Calu3 (cell line): ENCODE measurements at regions not wholly inside any gene's neighbourhood (a gene's known extent, or its start where the extent isn't known, plus 50 kb on each side); places are given as distances from the start of the nearest gene placed in this dataset.

Experiments used
- BruUV-seq: library from RNA; stranded (reverse); fragments of 400-500 nt; replicated peaks from 2 replicates; lab custom pipeline; 2021; lab: Mats Ljungman, UMichigan
- CTCF ChIA-PET: fragments of 300-600 bp; sonication (Branson Sonifier 250); formaldehyde crosslinking; loops from one replicate; lab custom pipeline; 2022; ENCODE audit warnings: antibody characterized with exemption; lab: Charles Lee
- DNase-seq: peaks from one replicate; pipeline ENCODE4 v3.0.0; 2022
- H3K27ac Mint-ChIP-seq: one replicate; pipeline ENCODE4 v1.8.0; 2022; ENCODE audit warnings: mixed read lengths; ENCODE audit not compliant: unreplicated experiment
- H3K27me3 Mint-ChIP-seq: one replicate; pipeline ENCODE4 v1.8.0; 2022; ENCODE audit warnings: mixed read lengths; ENCODE audit not compliant: unreplicated experiment
- H3K36me3 Mint-ChIP-seq: one replicate; pipeline ENCODE4 v1.8.0; 2022; ENCODE audit warnings: mild to moderate bottlenecking, moderate library complexity, mixed read lengths; ENCODE audit not compliant: insufficient read depth, unreplicated experiment
- H3K4me1 Mint-ChIP-seq: one replicate; pipeline ENCODE4 v1.8.0; 2022; ENCODE audit warnings: mild to moderate bottlenecking, low read depth, mixed read lengths; ENCODE audit not compliant: unreplicated experiment
- H3K4me3 Mint-ChIP-seq: one replicate; pipeline ENCODE4 v1.8.0; 2022; ENCODE audit warnings: mild to moderate bottlenecking, low read depth, moderate library complexity, mixed read lengths; ENCODE audit not compliant: unreplicated experiment
- H3K9me3 Mint-ChIP-seq: one replicate; pipeline ENCODE4 v1.8.0; 2022; ENCODE audit warnings: low read depth, mixed read lengths; ENCODE audit not compliant: unreplicated experiment
- CTCF ChIP-seq: fragments of 200-600 bp; IDR thresholded peaks from one replicate; pipeline ENCODE4 v1.8.0; 2022; ENCODE audit warnings: antibody characterized with exemption; ENCODE audit not compliant: unreplicated experiment
- intact Hi-C: fragments of 100-400 bp; cut with micrococcal nuclease; formaldehyde crosslinking; loops from one replicate; pipeline ENCODE4 v1.10.0; 2022; ENCODE audit not compliant: unreplicated experiment

GRCh38 chr14:36054353-36055051 is 122.0 kb downstream of the PTCSC3 start:
- BruUV-seq: no TSS peak
- no peak for TF ChIP-seq CTCF
- Mint-ChIP-seq H3K4me1 (peaks cover 27% of the 10 kb centered on the region), H3K36me3 (no peaks in the 10 kb centered on the region), H3K4me3 (no peak overlapping the region), H3K9me3 (no peaks in the 10 kb centered on the region), H3K27me3 (no peaks in the 10 kb centered on the region), H3K27ac (no peak overlapping the region)
- no peak for DNase-seq
- intact Hi-C loops: no loop called here
- CTCF ChIA-PET: no interaction called here

GRCh38 chr14:36052681-36053080 is 123.8 kb downstream of the PTCSC3 start:
- no peak for TF ChIP-seq CTCF
- peaks cover 10% of the 10 kb centered on the region for H3K4me1 Mint-ChIP-seq
- CTCF ChIA-PET: interaction anchor here (0.8 to 0.9 kb wide), 2 partner anchors 12 to 16 kb away, joined by 3 read pairs; no protein-coding TSS in a partner anchor
- H3K27ac Mint-ChIP-seq: no peak overlapping the region
- BruUV-seq: no TSS peak
- no peak overlapping the region for H3K4me3 Mint-ChIP-seq
- intact Hi-C loops: no loop called here
- H3K9me3 Mint-ChIP-seq: no peaks in the 10 kb centered on the region
- no peaks in the 10 kb centered on the region for H3K36me3 Mint-ChIP-seq
- no peak for DNase-seq
- H3K27me3 Mint-ChIP-seq: no peaks in the 10 kb centered on the region

- Mint-ChIP-seq H3K4me1 (peaks cover 4% of the 10 kb centered on the region), H3K9me3 (no peaks in the 10 kb centered on the region), H3K27ac (no peak overlapping the region), H3K36me3 (no peaks in the 10 kb centered on the region), H3K27me3 (peaks cover 5% of the 10 kb centered on the region), H3K4me3 (no peak overlapping the region)
- no TSS peak for BruUV-seq
- intact Hi-C loops: no loop called here
- no peak for DNase-seq
- TF ChIP-seq CTCF: no peak
- CTCF ChIA-PET: interaction anchor here (0.8 kb wide), 1 partner anchor 17 kb away, joined by 3 read pairs; no protein-coding TSS in a partner anchor
Measured at GRCh38 chr14:36052063-36052462, 124.5 kb downstream of the PTCSC3 start.

DNA sequence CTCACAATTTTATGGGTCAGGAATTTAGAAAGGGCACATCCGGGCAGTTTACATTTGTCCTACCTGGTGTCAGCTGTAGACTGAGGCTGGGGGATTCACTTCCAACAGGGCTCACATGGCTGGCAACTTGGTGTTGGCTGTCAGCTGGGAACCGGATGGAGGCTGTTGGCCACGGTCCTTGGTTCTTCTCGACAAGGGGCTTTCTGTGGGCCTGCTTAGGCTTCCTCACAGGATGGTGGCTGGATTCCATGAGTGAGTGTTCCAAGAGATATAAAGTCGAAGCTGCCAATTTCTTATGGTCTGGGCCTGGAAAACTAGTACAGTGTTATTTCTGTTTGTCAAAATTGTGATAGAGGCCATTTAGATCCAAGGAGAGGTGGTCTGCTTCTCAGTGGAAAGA is 127.9 kb downstream of the PTCSC3 start:
- no peaks in the 10 kb centered on the region for H3K9me3 Mint-ChIP-seq
- no peak overlapping the region for H3K4me3 Mint-ChIP-seq
- no TSS peak for BruUV-seq
- intact Hi-C loops: no loop called here
- H3K4me1 Mint-ChIP-seq: no peaks in the 10 kb centered on the region
- no peak for TF ChIP-seq CTCF
- peaks cover 15% of the 10 kb centered on the region for H3K27me3 Mint-ChIP-seq
- CTCF ChIA-PET: no interaction called here
- H3K36me3 Mint-ChIP-seq: no peaks in the 10 kb centered on the region
- no peak for DNase-seq
- no peak overlapping the region for H3K27ac Mint-ChIP-seq
